Ovary (tissue), 3 donors: ENCODE measurements at regions not wholly inside any gene's neighbourhood (a gene's known extent, or its start where the extent isn't known, plus 50 kb on each side); places are given as distances from the start of the nearest gene placed in this dataset.

Experiments used
- EP300 ChIP-seq: sonication (generic); formaldehyde crosslinking; IDR thresholded peaks from one replicate; pipeline ENCODE4 v1.6.1; 2017; ENCODE audit warnings: antibody characterized with exemption
- POLR2A ChIP-seq: fragments of 450-650 bp; IDR thresholded peaks from one replicate; pipeline ENCODE4 v1.6.1; 2017; ENCODE audit warnings: antibody characterized with exemption, mild to moderate bottlenecking, moderate library complexity
- TF ChIP-seq, protein P1 (sequence below), 3 donors: fragments of 450-650 bp in 2 of 3; fragments of 200-600 bp in 1 of 3; IDR thresholded peaks; one replicate each; pipeline versions ENCODE4 v1.5.1 to v1.8.0; 2016 to 2022; ENCODE audit warnings: antibody characterized with exemption in 3 of 3, mild to moderate bottlenecking in 1 of 3
- donor health status: DM: no; HTN: no; CAD: no.

DNA sequence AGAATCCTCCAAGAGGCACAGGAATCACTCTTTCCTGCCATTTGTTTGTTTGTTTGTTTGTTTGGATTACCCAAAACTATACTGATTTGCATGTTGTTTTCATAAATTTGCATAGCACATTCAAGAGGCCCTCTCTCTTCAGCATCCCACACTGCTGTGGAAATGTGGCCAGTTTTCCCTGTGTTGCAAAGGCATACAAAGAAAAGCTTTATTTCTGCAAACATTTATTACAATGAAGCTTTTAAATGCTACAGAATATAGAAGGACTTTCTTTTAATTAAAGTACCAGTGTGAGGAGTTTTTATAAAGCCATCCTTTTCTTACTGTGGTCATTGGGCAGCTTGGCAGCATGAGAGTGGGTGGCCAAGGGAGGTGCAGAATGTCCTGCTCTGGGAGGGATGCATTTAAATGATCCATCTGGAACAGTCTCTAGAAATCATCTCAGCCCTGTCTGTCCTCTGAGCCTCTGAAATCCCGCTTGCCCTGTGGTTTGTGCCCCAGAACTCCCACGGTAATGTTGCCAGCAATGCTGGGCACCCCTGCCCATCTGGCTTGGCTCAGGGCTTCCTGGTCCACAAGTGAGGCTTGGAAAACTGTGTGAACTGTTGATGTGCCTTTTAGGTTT lies 356.8 kb upstream of the KIF2A start:
- TF ChIP-seq, protein P1, sequence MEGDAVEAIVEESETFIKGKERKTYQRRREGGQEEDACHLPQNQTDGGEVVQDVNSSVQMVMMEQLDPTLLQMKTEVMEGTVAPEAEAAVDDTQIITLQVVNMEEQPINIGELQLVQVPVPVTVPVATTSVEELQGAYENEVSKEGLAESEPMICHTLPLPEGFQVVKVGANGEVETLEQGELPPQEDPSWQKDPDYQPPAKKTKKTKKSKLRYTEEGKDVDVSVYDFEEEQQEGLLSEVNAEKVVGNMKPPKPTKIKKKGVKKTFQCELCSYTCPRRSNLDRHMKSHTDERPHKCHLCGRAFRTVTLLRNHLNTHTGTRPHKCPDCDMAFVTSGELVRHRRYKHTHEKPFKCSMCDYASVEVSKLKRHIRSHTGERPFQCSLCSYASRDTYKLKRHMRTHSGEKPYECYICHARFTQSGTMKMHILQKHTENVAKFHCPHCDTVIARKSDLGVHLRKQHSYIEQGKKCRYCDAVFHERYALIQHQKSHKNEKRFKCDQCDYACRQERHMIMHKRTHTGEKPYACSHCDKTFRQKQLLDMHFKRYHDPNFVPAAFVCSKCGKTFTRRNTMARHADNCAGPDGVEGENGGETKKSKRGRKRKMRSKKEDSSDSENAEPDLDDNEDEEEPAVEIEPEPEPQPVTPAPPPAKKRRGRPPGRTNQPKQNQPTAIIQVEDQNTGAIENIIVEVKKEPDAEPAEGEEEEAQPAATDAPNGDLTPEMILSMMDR (IDR thresholded peaks at IDR 0.05), result no peak
- TF ChIP-seq EP300 (no peak), POLR2A (no peak)
